ENCODE measurements at regions not wholly inside any gene's neighbourhood (a gene's known extent, or its start where the extent isn't known, plus 50 kb on each side); places are given as distances from the start of the nearest gene placed in this dataset.

- no peak for TF ChIP-seq EZH2 (IDR thresholded peaks at IDR 0.05; ENCODE audit: borderline replicate concordance, low read depth, low read length, poor library complexity, severe bottlenecking)
- TF ChIP-seq CTCF (conservative IDR thresholded peaks at IDR 0.05; ENCODE audit: low read depth, low read length): no peak
Measured at GRCh38 chr1:163661391-163661790, 339.6 kb downstream of the NUF2 start.
